HCT116 (cell line): ENCODE measurements at regions not wholly inside any gene's neighbourhood (a gene's known extent, or its start where the extent isn't known, plus 50 kb on each side); places are given as distances from the start of the nearest gene placed in this dataset.

Experiments used
- ATAC-seq: fragments of 200-7000 bp; cut with Tn5 transposase; 2 replicates; pipeline ENCODE4 v1.9.1; 2020; ENCODE audit warnings: mild to moderate bottlenecking, moderate library complexity
- BruUV-seq: library from RNA; stranded (reverse); fragments of 400-500 nt; replicated peaks from 2 replicates; lab custom pipeline; 2021; lab: Mats Ljungman, UMichigan
- CTCF ChIA-PET: fragments of 300-600 bp; sonication (Branson Sonifier 250); formaldehyde crosslinking; loops from one replicate; lab custom pipeline; 2021; ENCODE audit warnings: antibody characterized with exemption; lab: Charles Lee
- POLR2A ChIA-PET: fragments of 300-600, 350-600 bp; sonication (Branson Sonifier 250); formaldehyde crosslinking; loops from one replicate; lab custom pipeline; 2021; ENCODE audit warnings: antibody characterized with exemption; lab: Charles Lee
- RAD21 ChIA-PET, 2 experiments: fragments of 300-600 bp; sonication (Branson Sonifier 250); formaldehyde crosslinking; loops; one replicate each; lab custom pipeline; 2023; ENCODE audit warnings: low total read pairs in 2 of 2; ENCODE audit not compliant: uncharacterized antibody in 2 of 2, unreplicated experiment in 2 of 2, low non-redundant PET in 1 of 2; lab: Charles Lee
- DNase-seq: peaks from one replicate; pipeline ENCODE4 v3.0.0-alpha.2; 2010; ENCODE audit warnings: low read depth, low spot score
- H2AFZ ChIP-seq: fragments of 200-600 bp; shearing (Covaris generic), sonication (generic); 2 replicates; pipeline ENCODE4 v1.6.1; 2017; ENCODE audit warnings: low read depth, mixed run types, mixed read lengths, antibody characterized with exemption, low read length; ENCODE audit not compliant: poor library complexity, severe bottlenecking
- H3K27ac ChIP-seq: 2 replicates; pipeline ENCODE4 v1.5.1; 2012; ENCODE audit warnings: low read depth, low read length
- H3K27me3 ChIP-seq: fragments of 200-600 bp; sonication (generic); 2 replicates; pipeline ENCODE4 v1.6.1; 2016; ENCODE audit warnings: mixed run types, low read length, mixed read lengths; ENCODE audit not compliant: insufficient read depth
- H3K36me3 ChIP-seq, 2 experiments: fragments of 200-500 bp in 1 of 2; fragments of 200-600 bp in 1 of 2; sonication (Bioruptor generic) in 1 of 2; sonication (generic) in 1 of 2; 2 replicates each; pipeline versions ENCODE4 v1.5.1 to v1.6.1; 2014 to 2016; ENCODE audit warnings: low read length in 2 of 2, inconsistent platforms in 1 of 2, mixed read lengths in 1 of 2, mixed run types in 1 of 2; ENCODE audit not compliant: insufficient read depth in 2 of 2, control insufficient read depth in 1 of 2
- H3K4me1 ChIP-seq, 2 experiments: fragments of 200-600 bp in 1 of 2; sonication (generic) in 1 of 2; 2 replicates each; pipeline versions ENCODE4 v1.5.1 to v1.6.1; 2012 to 2017; ENCODE audit warnings: low read length in 2 of 2, inconsistent platforms in 1 of 2, mild to moderate bottlenecking in 1 of 2, mixed read lengths in 1 of 2, mixed run types in 1 of 2, moderate library complexity in 1 of 2; ENCODE audit not compliant: insufficient read depth in 2 of 2, control insufficient read depth in 1 of 2
- H3K4me2 ChIP-seq: fragments of 200-600 bp; sonication (generic); 2 replicates; pipeline ENCODE4 v1.6.1; 2017; ENCODE audit warnings: mixed run types, low read length, mixed read lengths
- H3K4me3 ChIP-seq, 2 experiments: fragments of 200-600 bp in 1 of 2; sonication (generic) in 1 of 2; replicated peaks in 1 of 2; 2 replicates each; pipeline ENCODE4 v1.5.1; 2011 to 2016; ENCODE audit warnings: low read length in 2 of 2, control low read depth in 1 of 2, low read depth in 1 of 2, mild to moderate bottlenecking in 1 of 2, mixed read lengths in 1 of 2, mixed run types in 1 of 2
- H3K79me2 ChIP-seq: fragments of 200-600 bp; sonication (generic); 2 replicates; pipeline ENCODE4 v1.6.1; 2017; ENCODE audit warnings: mild to moderate bottlenecking, mixed run types, low read length, moderate library complexity, mixed read lengths; ENCODE audit not compliant: insufficient read depth
- H3K9ac ChIP-seq: fragments of 200-600 bp; sonication (generic); 2 replicates; pipeline ENCODE4 v1.6.1; 2016; ENCODE audit warnings: low read length, mixed read lengths
- H3K9me2 ChIP-seq: fragments of 200-600 bp; sonication (generic), shearing (Covaris generic); 2 replicates; pipeline ENCODE4 v1.6.1; 2017; ENCODE audit warnings: mixed run types, mild to moderate bottlenecking, moderate library complexity; ENCODE audit not compliant: insufficient read depth
- H3K9me3 ChIP-seq, 2 experiments: fragments of 200-500 bp in 1 of 2; fragments of 200-600 bp in 1 of 2; sonication (Bioruptor generic) in 1 of 2; sonication (generic) in 1 of 2; 2 replicates each; pipeline ENCODE4 v1.6.1; 2014 to 2017; ENCODE audit warnings: low read length in 2 of 2, mixed read lengths in 2 of 2, inconsistent platforms in 1 of 2, low read depth in 1 of 2, mild to moderate bottlenecking in 1 of 2, mixed run types in 1 of 2, moderate library complexity in 1 of 2; ENCODE audit not compliant: control insufficient read depth in 1 of 2, insufficient read depth in 1 of 2
- H4K20me1 ChIP-seq: fragments of 200-600 bp; sonication (generic), shearing (Covaris generic); 2 replicates; pipeline ENCODE4 v1.6.1; 2017; ENCODE audit warnings: mixed run types, mild to moderate bottlenecking, moderate library complexity; ENCODE audit not compliant: insufficient read depth
- ATF3 ChIP-seq: IDR thresholded peaks from 2 replicates; pipeline ENCODE4 v1.6.1; 2012
- CBX3 ChIP-seq: IDR thresholded peaks from 2 replicates; pipeline ENCODE4 v1.6.1; 2012; ENCODE audit warnings: low read depth
- CEBPB ChIP-seq: IDR thresholded peaks from 2 replicates; pipeline ENCODE4 v1.6.1; 2012; ENCODE audit warnings: low read depth
- FOSL1 ChIP-seq: IDR thresholded peaks from 2 replicates; pipeline ENCODE4 v1.6.1; 2012; ENCODE audit warnings: low read depth
- JUND ChIP-seq: IDR thresholded peaks from 2 replicates; pipeline ENCODE4 v1.6.1; 2012
- POLR2A ChIP-seq: IDR thresholded peaks from 2 replicates; pipeline ENCODE4 v1.7.0; 2011; ENCODE audit warnings: borderline replicate concordance; ENCODE audit not compliant: insufficient read depth, insufficient read length; ENCODE audit errors: extremely low read depth
- RAD21 ChIP-seq: IDR thresholded peaks from 2 replicates; pipeline ENCODE4 v1.6.1; 2012; ENCODE audit warnings: low read depth, mild to moderate bottlenecking
- SIN3A ChIP-seq: IDR thresholded peaks from 2 replicates; pipeline ENCODE4 v1.6.1; 2012; ENCODE audit warnings: low read depth
- SP1 ChIP-seq: IDR thresholded peaks from 2 replicates; pipeline ENCODE4 v1.6.1; 2012; ENCODE audit warnings: low read depth
- SRF ChIP-seq: IDR thresholded peaks from 2 replicates; pipeline ENCODE4 v1.6.1; 2012; ENCODE audit warnings: low read depth
- ZNF274 ChIP-seq: fragments of 200-500 bp; sonication (Bioruptor generic); IDR thresholded peaks from 2 replicates; pipeline ENCODE4 v1.6.1; 2014; ENCODE audit warnings: mild to moderate bottlenecking, low read depth, low read length, inconsistent platforms
- intact Hi-C: fragments of 100-400 bp; cut with micrococcal nuclease; formaldehyde crosslinking; loops from 2 replicates; pipeline ENCODE4 v1.10.0; 2022

- ChIA-PET CTCF (no interaction called here), RAD21 (interaction anchor here in 1 of 2 experiments (0.6 kb wide), 1 partner anchor 46 kb away, joined by 4 read pairs; no protein-coding TSS in a partner anchor), POLR2A (interaction anchor here (1.6 to 2.1 kb wide), 2 partner anchors 12 to 66 kb away, joined by 7 to 11 read pairs; partner anchors contain the start of gene FTH1)
- Histone ChIP-seq H3K4me2 (peak overlapping the region; percentile 30), H3K4me1 (peaks cover 0 to 36% of the 10 kb centered on the region in 2 experiments; a peak in 2 of 4 replicates), H3K27ac (no peak overlapping the region; the same call in 1 of the 2 replicates), H4K20me1 (no peaks in the 10 kb centered on the region), H3K27me3 (no peaks in the 10 kb centered on the region), H3K9ac (0 out of 2 replicates have a peak overlapping the region, but pooled peaks have one; percentile 6), H3K36me3 (no peaks in the 10 kb centered on the region), H3K79me2 (no peaks in the 10 kb centered on the region), H3K9me2 (no peaks in the 10 kb centered on the region), H3K4me3 (0 out of 4 replicates have a peak overlapping the region, but pooled peaks of 1 of the 2 experiments have one; percentile 4), H3K9me3 (no peaks in the 10 kb centered on the region), H2AFZ (peak overlapping the region; percentile 22)
- intact Hi-C loops: no loop called here
- TF ChIP-seq CEBPB: peak; percentile 65
- TF ChIP-seq ZNF274: peak; percentile 67
- no peak for TF ChIP-seq SIN3A
- peak; percentile 29; the same call in 1 of the 2 replicates for TF ChIP-seq RAD21
- peak; percentile 89 for TF ChIP-seq SP1
- TF ChIP-seq CBX3: peak; percentile 82; the same call in 1 of the 2 replicates
- peak; percentile 56; the same call in 1 of the 2 replicates for TF ChIP-seq SRF
- peak; percentile 68 for TF ChIP-seq FOSL1
- TF ChIP-seq POLR2A: no peak
- no peak for TF ChIP-seq ATF3
- peak; percentile 54; the same call in 1 of the 2 replicates for TF ChIP-seq JUND
- ATAC-seq (peak; percentile 81), DNase-seq (peak; percentile 59)
- BruUV-seq: TSS peak; percentile 86
Observed at GRCh38 chr11:62033191-62034035, 66.0 kb upstream of the FTH1 start.
